ENCODE measurements at regions not wholly inside any gene's neighbourhood (a gene's known extent, or its start where the extent isn't known, plus 50 kb on each side); places are given as distances from the start of the nearest gene placed in this dataset.

DNA sequence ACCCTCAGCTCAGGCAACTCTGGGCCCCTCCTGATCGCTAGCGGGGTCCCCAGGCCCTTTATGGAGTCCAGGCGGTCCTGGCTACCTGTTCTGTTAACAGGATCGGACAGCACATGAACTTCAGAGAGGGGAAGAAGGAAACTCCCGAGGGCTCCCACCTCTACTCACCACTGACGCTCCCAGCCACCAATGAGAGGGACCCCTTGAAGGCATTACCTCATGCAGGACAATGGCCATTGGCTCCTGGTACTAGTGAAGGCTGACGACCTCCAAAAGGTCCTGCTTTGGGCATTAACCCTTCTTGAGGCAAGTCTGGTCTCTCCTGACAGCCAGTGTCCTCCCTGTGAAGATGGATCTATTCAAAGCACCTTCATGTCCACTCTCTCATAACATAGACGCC lies 71.5 kb upstream of the LMO1 start:
- in situ Hi-C loops (cut with HindIII; ENCODE audit: low sequenced_read_pairs) = no loop called here
- TF ChIP-seq, protein P1, sequence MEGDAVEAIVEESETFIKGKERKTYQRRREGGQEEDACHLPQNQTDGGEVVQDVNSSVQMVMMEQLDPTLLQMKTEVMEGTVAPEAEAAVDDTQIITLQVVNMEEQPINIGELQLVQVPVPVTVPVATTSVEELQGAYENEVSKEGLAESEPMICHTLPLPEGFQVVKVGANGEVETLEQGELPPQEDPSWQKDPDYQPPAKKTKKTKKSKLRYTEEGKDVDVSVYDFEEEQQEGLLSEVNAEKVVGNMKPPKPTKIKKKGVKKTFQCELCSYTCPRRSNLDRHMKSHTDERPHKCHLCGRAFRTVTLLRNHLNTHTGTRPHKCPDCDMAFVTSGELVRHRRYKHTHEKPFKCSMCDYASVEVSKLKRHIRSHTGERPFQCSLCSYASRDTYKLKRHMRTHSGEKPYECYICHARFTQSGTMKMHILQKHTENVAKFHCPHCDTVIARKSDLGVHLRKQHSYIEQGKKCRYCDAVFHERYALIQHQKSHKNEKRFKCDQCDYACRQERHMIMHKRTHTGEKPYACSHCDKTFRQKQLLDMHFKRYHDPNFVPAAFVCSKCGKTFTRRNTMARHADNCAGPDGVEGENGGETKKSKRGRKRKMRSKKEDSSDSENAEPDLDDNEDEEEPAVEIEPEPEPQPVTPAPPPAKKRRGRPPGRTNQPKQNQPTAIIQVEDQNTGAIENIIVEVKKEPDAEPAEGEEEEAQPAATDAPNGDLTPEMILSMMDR (IDR thresholded peaks at IDR 0.05; ENCODE audit: low read depth, low read length, missing control alignments) = no peak
- no peak overlapping the region for H3K4me3 ChIP-seq (ENCODE audit: low read depth, low read length)
- DNase-seq (ENCODE audit: low read depth) = no peak

DNA sequence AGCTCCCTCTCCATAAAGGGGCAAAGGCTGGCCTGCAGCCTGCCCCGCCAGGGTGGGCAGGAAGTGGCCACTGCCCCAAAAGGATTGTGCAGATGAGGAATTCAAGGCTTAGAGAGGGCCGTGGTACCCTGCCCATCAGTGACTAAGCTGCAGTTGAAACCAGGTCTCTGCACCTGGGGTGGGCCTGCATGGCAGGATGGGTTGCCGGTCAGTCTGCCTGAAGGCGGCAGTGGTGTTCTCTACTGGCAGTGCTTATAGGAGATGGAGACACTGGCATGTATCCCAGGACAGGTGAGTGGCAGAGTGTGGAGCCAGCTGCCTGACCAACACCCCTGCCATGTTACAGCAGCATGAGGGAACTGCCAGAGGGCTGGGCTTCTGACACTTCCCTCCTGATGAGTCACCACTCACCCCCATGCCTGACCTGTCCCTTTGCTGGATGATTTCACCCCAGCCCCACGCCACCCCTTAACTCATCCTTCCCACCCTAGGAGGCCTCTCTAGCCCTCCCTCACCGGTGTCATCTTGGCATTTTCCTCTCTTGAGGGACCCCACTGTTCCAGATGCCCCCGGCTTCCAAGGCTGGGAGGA lies 70.2 kb upstream of the LMO1 start:
- no peak for DNase-seq (ENCODE audit: low read depth)
- in situ Hi-C loops (cut with HindIII; ENCODE audit: low sequenced_read_pairs) = no loop called here
- TF ChIP-seq, protein P1 (IDR thresholded peaks at IDR 0.05; ENCODE audit: low read depth, low read length, missing control alignments) = no peak
- no peak overlapping the region for H3K4me3 ChIP-seq (ENCODE audit: low read depth, low read length)

DNA sequence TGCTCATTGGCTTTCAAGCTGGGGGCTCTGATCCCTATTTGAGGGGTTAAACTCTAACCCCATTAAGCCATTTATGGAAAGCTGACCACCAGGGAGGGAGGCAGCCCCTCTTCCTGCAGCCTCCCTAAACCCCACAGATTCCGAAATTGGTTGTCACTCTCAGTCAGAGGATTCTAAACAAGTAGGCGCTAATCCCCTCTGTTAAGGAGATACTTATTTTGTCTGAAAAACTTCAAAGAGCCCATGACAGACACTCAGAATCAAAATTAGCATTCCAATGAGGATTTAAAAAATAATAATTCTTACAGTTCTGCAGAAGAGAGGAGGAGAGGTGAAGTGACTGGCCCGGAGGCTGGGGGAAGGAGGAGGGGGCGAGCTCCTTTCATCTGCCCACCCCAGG lies 69.7 kb upstream of the LMO1 start:
- TF ChIP-seq, protein P1 (IDR thresholded peaks at IDR 0.05; ENCODE audit: low read depth, low read length, missing control alignments) = no peak
- in situ Hi-C loops (cut with HindIII; ENCODE audit: low sequenced_read_pairs) = no loop called here
- DNase-seq (ENCODE audit: low read depth) = no peak
- H3K4me3 ChIP-seq (ENCODE audit: low read depth, low read length) = no peak overlapping the region

DNA sequence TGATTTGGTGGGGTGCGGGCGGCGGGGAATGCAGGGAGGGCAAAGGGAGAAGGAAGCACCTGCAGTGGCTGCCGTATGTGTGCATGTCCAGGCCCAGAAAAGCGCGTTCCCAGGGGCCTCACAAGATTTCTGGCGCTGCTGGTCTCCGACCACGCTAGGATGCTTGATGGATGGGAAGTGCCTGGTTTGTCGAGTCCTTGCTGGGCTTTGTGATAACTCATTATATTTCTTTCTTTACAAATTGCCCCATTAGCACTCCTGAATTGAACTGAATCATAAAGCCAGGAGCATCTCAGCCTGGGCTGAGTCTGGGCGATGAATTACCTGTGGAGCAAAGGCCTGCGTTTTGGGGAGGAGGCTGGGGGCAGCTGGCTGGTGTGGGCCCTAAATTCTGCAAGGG lies 69.2 kb upstream of the LMO1 start:
- in situ Hi-C loops (cut with HindIII; ENCODE audit: low sequenced_read_pairs) = no loop called here
- no peak for DNase-seq (ENCODE audit: low read depth)
- H3K4me3 ChIP-seq (ENCODE audit: low read depth, low read length) = no peak overlapping the region
- TF ChIP-seq, protein P1 (IDR thresholded peaks at IDR 0.05; ENCODE audit: low read depth, low read length, missing control alignments) = no peak

DNA sequence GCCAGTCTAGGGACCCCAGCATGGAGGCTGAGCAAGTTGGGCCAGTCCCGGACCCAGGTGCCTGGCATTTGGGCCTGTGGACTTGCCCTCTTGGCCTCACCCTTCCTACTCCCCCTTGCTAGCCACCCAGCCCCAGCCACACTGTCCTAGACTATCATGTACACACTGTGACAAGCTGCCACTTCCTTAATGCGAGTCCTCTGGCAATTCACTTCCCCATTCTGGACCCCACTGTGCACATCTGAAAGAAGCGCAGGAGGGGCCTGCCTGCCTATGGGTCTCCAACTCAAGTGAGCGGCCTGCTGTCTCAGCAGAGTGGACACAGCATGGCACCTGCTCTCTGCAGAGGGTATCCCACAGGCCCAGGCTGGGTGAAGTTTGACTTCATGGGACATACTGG lies 68.5 kb upstream of the LMO1 start:
- DNase-seq (ENCODE audit: low read depth) = no peak
- no peak overlapping the region for H3K4me3 ChIP-seq (ENCODE audit: low read depth, low read length)
- TF ChIP-seq, protein P1 (IDR thresholded peaks at IDR 0.05; ENCODE audit: low read depth, low read length, missing control alignments) = no peak
- in situ Hi-C loops (cut with HindIII; ENCODE audit: low sequenced_read_pairs) = no loop called here

GRCh38 chr11:8331767-8332166 lies 68.1 kb upstream of the LMO1 start:
- in situ Hi-C loops (cut with HindIII; ENCODE audit: low sequenced_read_pairs) = no loop called here
- TF ChIP-seq, protein P1 (IDR thresholded peaks at IDR 0.05; ENCODE audit: low read depth, low read length, missing control alignments) = no peak
- no peak for DNase-seq (ENCODE audit: low read depth)
- no peak overlapping the region for H3K4me3 ChIP-seq (ENCODE audit: low read depth, low read length)
